ENCODE measurements at regions not wholly inside any gene's neighbourhood (a gene's known extent, or its start where the extent isn't known, plus 50 kb on each side); places are given as distances from the start of the nearest gene placed in this dataset.
"Not testable (repeated sequence)": the region's sequence is repeated elsewhere in the genome, so short reads cannot be mapped to it uniquely, and the experiment has no call there.

DNA sequence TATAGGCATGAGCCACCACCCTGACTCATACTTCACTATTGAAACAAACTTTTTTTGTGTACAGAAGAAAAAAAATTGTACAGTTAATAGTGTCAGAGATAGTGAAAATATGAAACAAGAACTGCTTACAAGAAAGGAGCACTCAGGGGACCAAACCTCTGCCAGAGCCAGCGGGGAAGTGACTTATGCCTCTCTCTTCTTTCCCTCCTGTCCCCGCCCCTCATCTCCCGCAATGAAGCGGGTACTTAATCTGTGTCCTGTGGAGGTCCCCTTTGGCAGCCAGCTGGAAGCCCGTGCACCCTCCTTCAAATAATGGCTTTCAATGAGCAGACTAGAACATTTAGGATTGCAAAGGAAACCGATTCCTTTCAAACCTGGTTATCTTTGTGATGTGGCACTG, 51.5 kb downstream of the PPIAL4A start:
- not testable (repeated sequence) for H3K4me3 ChIP-seq (ENCODE audit: low read length)

DNA sequence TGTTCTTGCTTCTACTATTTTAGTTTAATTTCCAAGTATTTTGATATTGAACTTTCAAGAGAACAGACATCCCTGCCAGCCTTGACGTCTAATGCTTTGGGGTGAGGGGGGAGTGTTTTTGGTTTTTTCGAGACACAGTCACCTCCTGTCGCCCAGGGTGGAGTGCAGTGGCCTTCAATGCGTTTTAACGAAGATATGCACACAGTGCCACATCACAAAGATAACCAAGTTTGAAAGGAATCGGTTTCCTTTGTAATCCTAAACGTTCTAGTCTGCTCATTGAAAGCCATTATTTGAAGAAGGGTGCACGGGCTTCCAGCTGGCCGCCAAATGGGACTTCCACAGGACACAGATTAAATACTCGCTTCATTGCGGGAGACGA, 52.3 kb downstream of the PPIAL4A start:
- peak overlapping the region; percentile 19; the same call in 1 of the 2 replicates for H3K4me3 ChIP-seq (ENCODE audit: low read length)

DNA sequence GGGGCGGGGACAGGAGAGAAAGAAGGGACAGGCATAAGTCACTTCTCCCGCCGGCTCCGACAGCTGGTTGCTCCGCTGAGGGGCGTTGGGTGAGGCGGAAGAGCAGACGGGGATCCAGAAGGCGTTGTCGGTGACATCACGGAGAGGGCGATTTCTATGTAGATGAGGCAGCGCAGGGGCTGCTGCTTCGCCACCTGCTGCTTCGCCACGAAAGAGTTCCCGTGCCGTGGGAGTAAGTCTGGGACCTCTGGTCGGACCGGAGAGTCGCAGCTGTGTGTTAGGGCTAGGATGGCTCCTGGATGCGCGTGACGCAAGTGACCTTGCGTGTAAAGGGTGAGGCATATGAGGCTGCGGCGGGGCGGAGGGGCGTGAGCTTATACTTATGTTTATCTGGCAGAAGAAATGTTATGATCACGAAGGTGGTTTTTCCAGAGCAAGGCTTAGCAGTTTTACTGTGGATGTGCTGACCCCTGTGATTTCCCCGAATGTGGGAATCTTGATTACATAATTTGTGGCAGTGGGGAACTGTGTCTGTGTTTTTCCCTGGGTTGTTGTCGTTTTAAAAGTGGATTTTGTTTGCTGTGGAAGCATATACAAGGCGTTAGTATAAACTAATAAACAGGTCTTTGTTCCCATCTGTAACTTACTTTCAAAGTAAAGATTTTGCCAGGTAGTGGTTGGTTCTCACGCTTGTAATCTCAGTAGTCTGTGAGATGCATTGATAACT, 52.8 kb downstream of the PPIAL4A start:
- peak overlapping the region; percentile 19; the same call in 1 of the 2 replicates for H3K4me3 ChIP-seq (ENCODE audit: low read length)

DNA sequence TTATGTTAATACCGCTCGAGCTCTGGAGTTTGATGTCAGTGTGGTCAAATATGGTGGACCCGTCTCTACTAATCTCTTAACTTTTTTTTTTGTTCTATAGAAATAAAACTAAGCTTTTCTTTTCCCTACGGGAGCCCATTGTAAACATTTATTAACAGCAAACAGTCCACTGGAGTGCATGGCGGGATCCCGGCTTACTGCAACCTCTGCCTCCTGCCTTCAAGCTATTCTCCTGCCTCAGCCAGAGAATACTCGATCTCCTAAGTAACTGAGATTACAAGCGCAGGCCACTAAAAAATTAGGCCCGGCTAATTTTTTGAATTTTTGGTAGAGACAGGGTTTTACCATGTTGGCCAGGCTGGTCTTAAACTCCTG, 53.4 kb downstream of the PPIAL4A start:
- H3K4me3 ChIP-seq (ENCODE audit: low read length): not testable (repeated sequence)

DNA sequence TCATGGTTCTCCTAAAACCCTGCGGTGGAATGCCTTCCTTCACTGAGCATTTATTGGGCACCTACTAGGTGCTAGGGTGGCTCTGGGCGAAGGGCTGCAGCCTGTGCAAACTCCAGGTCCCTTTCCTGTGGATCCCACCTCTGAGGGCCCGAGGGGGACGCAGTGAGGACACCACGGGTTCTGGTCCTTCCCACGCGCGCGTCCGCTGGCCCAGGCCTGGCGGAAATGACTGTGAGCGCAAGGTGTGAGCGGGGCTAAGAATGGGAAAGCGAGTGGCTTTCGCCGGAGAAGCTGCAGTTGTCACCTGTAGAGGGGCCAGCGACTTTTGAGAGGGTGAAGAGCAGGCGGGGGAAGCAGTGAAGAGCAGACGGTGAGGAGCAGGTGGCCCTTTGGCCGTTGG, 55.1 kb downstream of the PPIAL4A start:
- H3K4me3 ChIP-seq (ENCODE audit: low read length): not testable (repeated sequence)

DNA sequence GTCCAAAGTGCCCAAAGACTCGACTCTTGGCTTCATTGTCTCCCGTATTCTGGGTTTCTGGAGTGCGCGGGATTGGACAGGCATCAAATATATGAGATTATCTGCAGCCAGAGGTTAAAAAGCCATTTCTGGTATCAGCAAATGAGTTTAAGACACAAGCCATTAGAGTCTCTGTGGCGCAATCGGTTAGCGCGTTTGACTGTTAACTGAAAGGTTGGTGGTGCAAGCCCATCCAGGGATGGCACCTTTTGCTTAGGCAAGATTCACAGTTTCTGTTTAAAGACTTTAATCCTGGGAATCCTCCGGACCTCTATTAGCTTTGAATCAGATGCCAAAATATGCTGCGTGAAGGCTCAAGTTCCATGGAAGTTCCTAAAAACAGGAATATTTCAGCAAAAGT, 55.6 kb downstream of the PPIAL4A start:
- not testable (repeated sequence) for H3K4me3 ChIP-seq (ENCODE audit: low read length)

DNA sequence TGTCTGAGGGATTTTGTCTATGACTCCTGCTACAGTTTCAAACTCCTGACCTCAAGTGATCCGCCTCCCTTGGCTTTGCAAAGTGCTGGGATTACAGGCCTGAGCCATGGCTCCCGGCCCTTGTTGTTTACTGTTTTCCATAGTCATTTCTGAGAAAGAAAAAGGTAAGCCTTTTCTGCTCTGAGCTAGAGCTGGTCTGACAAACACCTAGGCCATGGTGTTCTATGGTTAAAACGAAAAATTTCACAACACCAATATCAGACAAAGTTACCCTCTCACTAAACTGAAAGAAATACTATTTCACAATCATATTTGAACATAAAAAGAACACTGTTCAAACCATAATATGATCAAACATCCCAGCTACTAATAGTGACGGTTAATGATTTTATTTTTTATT, 57.5 kb downstream of the PPIAL4A start:
- not testable (repeated sequence) for H3K4me3 ChIP-seq (ENCODE audit: low read length)

DNA sequence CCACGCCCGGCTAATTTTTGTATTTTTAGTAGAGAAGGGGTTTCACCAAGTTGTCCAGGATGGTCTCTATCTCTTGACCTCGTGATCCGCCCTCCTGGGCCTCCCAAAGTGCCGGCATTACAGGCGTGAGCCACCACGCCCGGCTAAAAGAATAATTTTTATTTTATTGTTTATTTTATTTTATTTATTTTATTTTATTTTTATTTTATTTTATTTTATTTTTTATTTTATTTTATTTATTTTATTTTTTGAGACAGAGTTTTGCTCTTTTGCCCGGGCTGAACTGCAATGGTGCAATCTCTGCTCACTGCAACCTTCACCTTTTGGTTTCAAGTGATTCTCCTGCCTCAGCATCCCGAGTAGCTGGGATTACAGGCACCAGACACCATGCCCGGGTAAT, 60.2 kb downstream of the PPIAL4A start:
- H3K4me3 ChIP-seq (ENCODE audit: low read length): not testable (repeated sequence)

DNA sequence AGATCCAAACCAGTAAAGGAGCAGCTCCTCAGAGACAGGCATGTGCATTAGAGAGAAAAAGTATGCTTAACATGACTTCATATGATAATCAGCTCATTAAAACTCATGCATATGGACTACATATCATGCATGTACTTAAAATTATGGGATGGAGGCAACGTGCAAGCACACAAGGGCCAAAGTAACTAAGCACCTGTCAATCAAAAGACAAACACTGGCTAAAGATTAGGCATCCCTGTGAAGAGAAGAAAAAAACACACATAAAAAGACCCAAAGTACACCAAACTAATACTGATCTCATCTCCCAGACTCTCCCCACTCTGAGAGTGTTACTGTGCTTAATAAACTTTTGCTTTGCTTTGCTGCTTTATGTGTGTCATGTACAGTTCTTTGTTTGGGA, 61.1 kb downstream of the PPIAL4A start:
- H3K4me3 ChIP-seq (ENCODE audit: low read length): not testable (repeated sequence)

DNA sequence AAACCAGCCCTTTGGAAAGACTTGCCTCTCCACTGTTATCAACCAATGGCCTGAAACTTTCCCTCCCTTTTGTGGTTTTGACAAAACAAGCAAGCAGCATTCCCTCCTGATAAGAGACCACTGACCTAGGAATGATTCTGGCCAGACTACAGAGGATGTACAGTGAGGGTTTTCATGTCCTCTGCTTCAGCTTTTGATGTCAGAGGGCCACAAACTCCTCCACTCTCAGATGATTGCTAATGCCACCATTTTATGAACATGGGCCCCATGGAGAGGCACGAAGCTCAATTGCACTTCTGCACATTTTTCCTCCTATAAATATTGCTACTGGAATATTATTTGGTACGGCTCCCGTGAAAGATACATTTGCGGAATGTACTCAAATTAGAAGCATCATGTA, 61.5 kb downstream of the PPIAL4A start:
- H3K4me3 ChIP-seq (ENCODE audit: low read length): not testable (repeated sequence)

DNA sequence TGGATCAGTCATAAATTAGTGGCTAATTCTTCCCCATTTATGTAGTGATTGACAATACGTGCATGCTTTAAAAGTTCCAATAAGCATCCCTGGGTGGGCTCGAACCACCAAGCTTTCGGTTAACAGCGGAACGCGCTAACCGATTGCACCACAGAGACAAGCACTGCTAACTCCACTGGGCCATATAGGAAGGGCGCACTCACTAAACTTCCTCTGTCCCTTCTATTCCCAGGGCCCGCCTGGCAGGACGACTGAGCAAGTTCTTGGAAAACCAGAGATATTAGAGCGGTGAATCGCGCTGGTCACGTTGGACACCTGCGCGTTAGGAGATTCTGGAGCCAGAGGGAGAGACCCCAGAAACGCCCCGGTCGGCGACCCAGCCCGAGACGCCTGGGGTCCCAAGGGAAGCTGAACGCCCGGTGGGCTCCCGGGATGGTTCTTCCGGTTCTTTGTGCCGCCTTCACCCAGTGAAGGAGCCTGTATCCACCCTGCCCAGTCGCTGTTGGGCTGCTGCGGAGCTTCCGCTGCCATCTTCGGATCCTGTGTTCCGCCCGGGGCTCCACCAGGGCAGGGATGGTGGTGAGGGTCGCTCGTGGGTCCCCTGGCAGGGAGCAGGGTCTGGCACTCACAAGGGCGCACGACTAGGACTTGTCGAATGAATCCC, 62.8 kb downstream of the PPIAL4A start:
- H3K4me3 ChIP-seq (ENCODE audit: low read length): not testable (repeated sequence)

DNA sequence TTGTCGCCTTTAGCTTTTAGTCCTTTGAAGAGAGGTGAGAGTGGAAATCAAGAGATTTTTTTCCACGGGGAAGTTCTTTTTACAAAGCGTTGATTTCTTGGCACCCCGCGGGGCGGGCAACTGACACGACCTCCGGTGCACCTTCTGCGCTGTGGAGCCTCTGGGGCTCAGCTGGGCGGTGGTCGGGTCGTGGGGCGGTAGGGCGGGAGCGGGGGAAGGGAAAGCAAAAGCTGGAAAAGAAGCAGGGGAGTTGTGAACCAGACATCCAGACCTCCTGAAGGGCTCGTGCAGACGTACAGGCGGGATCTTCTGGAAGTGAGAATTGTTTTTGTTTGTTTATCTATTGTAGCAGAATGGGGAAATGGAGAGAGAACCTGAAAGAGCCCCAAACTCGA, 63.3 kb downstream of the PPIAL4A start:
- not testable (repeated sequence) for H3K4me3 ChIP-seq (ENCODE audit: low read length)

DNA sequence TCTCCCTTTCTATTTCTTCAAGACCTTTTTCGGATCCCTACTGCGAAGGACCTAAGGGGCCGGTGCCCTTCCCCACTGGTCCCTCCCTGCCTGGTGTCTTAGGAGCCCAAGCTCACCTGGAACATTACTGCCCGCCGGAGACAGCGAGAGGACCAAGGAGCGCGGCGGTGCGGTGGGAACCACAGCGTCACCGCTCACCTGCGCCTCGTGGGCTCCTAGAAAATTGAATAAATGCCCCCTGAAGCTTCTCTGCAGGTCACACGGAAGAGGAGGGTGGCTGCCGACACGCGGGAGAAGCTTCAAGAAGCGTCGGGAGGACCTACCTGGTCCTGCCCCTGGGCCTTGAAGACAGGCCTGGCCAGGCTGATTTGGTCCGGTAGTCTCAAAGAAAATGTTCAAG, 65.2 kb downstream of the PPIAL4A start:
- no peak overlapping the region for H3K4me3 ChIP-seq (ENCODE audit: low read length)
- no peak for TF ChIP-seq ZNF274 (IDR thresholded peaks at IDR 0.05; ENCODE audit: low read depth, low read length)

DNA sequence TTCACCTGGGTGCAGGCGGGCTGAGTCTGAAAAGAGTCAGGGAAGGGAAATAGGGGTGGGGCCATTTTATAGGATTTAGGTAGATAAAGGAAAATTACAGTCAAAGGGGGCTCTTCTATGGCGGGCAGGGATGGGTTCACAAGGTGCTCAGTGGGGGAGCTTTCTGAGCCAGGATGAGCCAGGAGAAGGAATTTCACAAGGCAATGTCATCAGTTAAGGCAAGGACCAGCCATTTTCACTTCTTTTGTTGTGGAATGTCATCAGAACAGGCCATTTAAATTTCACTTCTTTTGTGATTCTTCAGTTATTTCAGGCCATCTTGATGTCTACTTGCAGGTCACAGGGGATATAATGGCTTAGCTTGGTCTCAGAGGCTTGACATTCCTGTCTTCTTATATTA, 66.4 kb downstream of the PPIAL4A start:
- not testable (repeated sequence) for H3K4me3 ChIP-seq (ENCODE audit: low read length)

DNA sequence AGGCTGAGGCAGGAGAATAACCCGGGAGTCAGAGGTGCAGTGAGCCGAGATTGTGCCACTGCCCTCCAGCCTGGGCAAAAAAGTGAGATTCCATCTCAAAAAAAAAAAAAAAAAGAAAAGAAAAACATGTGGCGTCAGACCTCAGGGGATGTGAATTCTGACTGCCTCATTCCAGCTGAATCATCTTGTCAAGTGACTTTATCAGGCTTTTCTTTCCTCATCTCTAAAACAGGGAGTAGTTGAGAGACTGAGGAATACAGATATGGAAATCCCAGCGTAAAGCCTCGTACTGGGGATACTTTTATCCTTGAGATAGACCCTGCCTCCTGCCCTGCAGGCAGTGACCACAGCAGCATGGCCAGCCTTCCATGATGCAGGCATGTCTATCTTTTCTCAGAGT, 76.4 kb downstream of the PPIAL4A start:
- H3K4me3 ChIP-seq (ENCODE audit: low read length): not testable (repeated sequence)

DNA sequence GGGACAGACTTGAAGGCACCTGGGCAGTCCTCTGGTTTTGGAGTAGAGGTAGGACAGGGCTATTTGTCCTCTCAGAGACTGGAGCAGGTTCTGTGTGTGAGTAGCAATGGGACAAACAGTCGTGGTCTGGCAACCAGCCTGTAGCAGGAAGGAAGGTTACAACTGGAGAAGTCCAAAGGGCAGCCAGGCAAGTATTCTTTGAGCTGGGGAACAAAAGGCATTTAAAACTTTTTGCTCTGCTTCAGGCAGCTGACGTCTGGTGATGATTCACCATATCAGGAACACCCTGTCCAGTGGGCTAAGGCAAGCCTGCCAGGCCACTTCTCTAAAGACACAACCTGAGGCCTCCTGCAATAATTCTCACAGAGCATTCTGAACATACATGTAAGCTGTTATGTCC, 83.3 kb downstream of the PPIAL4A start:
- H3K4me3 ChIP-seq (ENCODE audit: low read length): not testable (repeated sequence)

DNA sequence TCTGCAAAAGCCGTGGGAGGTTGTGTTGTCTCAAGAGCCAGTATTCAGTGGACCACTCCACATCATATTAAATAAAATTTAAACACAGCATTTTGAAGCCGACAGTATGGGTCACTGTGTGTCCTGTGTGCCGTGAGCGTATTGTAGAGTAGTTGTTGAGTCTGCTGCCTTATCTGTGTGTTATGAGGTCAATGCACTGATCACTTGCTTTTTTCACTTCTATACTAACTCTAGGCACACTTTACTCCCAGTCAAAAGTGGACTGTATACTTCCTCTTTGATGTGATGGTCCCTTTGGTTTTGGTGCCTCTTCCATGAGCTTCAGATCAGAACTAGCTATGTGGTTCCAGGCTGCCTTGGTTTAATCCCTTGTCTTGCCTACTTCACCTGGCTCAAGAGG, 84.3 kb downstream of the PPIAL4A start:
- not testable (repeated sequence) for H3K4me3 ChIP-seq (ENCODE audit: low read length)

DNA sequence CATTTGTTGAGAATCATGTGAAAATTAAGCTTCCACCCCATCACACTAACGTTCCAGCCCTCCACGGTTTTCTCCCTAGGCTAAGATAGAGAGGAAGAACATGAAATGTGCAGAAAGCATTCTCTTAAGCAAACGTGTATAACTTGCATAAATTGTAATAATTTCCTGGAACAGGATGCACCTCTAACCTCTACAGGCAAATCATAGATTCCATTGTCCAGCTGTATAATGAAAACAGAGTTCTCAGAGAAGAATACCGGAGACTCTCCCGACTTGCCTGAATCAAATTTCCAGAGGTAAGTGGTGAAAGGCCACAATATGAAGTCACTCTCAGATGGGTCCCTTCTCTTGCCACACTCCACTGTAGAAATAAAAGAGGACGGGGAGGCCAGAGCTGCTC, 87.7 kb downstream of the PPIAL4A start:
- not testable (repeated sequence) for H3K4me3 ChIP-seq (ENCODE audit: low read length)

DNA sequence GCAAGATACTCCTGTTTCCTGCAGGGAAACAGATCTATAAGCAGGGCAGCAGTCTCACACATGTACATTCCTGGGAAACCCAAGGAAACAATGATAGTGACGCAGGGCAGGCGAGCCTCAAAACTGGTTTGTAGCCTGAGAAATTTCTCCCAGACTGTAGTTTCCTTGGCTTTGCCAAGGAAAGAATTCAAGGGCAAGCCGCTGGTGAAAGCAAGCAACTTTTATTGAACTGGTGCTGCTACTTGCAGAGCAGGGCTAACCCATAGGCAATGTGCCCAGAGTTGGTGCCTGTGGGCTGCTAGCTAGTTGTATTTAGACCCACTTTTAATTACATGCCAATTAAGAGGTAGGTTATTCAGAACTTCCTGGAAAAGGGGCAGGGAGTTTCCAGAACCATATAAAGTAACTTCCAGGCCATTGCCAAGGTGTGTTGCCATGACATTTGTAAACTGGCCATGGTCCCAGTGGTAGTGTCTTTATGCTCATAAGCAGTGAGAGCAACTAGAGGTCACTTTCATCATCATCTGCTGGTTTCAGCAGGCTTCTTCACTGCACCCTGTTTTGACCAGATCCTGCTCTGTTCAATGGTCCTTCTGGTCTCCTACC, 92.0 kb downstream of the PPIAL4A start:
- H3K4me3 ChIP-seq (ENCODE audit: low read length): not testable (repeated sequence)

DNA sequence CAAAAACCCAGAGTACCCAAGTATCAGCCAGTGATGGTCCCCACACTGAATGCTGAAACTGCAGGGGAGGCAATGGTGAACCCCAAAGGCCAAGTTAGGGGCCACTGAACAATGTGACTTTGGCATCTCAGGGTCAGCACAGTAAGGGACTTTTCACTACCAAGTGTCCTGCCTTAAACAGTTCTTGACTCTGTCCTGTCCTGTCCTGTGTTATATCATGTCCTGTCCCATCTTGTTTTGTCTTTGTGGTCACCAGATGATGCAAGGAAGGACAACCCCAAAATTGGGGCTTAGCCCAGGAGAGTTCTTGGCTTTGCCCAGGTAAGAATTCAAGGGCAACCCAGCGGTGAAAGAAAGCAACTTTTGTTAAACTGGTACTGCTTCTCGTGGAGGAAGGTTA, 105.0 kb downstream of the PPIAL4A start:
- H3K4me3 ChIP-seq (ENCODE audit: low read length): not testable (repeated sequence)

DNA sequence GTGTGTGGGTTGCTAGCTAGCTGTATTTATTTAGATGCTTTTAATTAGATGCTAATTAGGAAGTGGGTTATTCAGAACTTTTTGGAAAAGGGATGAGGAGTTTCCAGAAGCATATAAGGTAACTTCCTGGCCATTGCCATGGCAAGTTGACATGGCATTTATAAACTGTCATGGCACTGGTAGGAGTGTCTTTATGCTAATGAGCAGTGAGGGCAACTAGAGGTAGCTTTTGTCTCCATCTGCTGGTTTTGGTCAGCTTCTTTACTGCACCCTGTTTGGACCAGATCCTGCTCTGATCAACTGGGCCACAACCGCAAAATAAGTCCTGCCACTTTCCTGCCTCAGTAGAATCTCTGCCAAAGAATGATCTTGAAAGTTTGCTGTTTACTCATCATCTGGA, 105.5 kb downstream of the PPIAL4A start:
- H3K4me3 ChIP-seq (ENCODE audit: low read length): not testable (repeated sequence)

DNA sequence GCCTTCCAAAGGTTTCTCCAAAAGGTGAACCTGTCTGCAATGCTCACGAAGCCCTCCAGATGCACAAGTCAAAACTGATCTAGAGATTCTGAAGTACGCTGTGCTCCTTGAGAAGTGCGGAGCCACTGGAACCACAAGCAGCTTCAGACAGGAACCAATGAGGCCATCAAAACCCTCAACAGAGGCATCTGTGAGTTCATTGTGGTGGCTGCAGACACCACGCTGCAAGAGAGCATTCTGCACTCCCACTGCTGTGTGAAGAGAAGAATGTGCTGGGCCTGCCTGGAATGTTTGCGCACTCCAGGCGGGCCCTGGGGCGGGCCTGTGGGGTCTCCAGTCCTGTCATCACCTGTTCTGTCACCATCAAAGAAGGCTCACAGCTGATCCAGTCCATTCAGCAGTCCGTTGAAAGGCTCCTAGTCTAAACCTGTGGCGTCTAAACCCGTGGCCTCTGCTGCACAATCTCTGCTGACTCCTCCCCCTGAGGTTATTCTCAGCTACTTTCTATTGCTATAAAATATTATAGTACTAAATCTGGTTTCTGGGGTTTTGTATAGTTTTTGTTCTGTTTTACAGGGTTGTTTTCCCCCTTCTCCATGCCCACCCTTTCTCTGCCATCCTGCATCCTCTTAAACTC, 111.6 kb downstream of the PPIAL4A start:
- not testable (repeated sequence) for H3K4me3 ChIP-seq (ENCODE audit: low read length)

Measured in GM08714 (cell line).